ENCODE measurements at regions not wholly inside any gene's neighbourhood (a gene's known extent, or its start where the extent isn't known, plus 50 kb on each side); places are given as distances from the start of the nearest gene placed in this dataset.
A peak's percentile ranks its signal among the peaks of the same experiment; 100 is the strongest.

GRCh38 chr11:2083411-2083810 lies 55.8 kb downstream of the IGF2 start:
- no peak for DNase-seq

- peak; percentile 51 for DNase-seq
Measured at GRCh38 chr11:2077061-2077802, 62.0 kb downstream of the IGF2 start.

GRCh38 chr11:2076441-2076840 lies 62.7 kb downstream of the IGF2 start:
- no peak for DNase-seq

- no peak for DNase-seq
Measured at GRCh38 chr11:2074266-2074825, 64.8 kb downstream of the IGF2 start.

GRCh38 chr11:2072551-2073261 lies 66.5 kb downstream of the IGF2 start:
- no peak for DNase-seq

- DNase-seq: no peak
Measured at GRCh38 chr11:2071748-2072385, 67.3 kb downstream of the IGF2 start.

Measured in DMS79 (cell line).